SK-N-SH treated with all-trans-retinoic acid at 6 μM for 48 hours (cell line): ENCODE measurements at regions not wholly inside any gene's neighbourhood (a gene's known extent, or its start where the extent isn't known, plus 50 kb on each side); places are given as distances from the start of the nearest gene placed in this dataset.

Experiments
- ARNTL ChIP-seq: fragments of 450-650 bp; formaldehyde crosslinking; IDR thresholded peaks from 2 replicates; pipeline ENCODE4 v1.5.0; 2020; ENCODE audit warnings: low read depth, mild to moderate bottlenecking, moderate library complexity, borderline replicate concordance
- ESRRG ChIP-seq: fragments of 250-450 bp; sonication (Bioruptor Pico); IDR thresholded peaks from 2 replicates; pipeline ENCODE4 v1.6.1; 2021; ENCODE audit warnings: mild to moderate bottlenecking
- ISL1 ChIP-seq: fragments of 250-450 bp; sonication (Bioruptor Pico); IDR thresholded peaks from 2 replicates; pipeline ENCODE4 v2.1.2; 2022; ENCODE audit warnings: mild to moderate bottlenecking, moderate library complexity
- OSR1 ChIP-seq: fragments of 250-450 bp; sonication (Bioruptor Pico); IDR thresholded peaks from 2 replicates; pipeline ENCODE4 v1.8.0; 2022; ENCODE audit warnings: moderate library complexity, mild to moderate bottlenecking, inconsistent platforms
- RARB ChIP-seq: fragments of 250-450 bp; sonication (Bioruptor Pico); IDR thresholded peaks from 2 replicates; pipeline ENCODE4 v1.8.0; 2021; ENCODE audit warnings: mild to moderate bottlenecking, moderate library complexity
- ZFP3 ChIP-seq: fragments of 250-450 bp; sonication (Bioruptor Pico); IDR thresholded peaks from 2 replicates; pipeline ENCODE4 v1.5.0; 2020; ENCODE audit warnings: mild to moderate bottlenecking, moderate library complexity
- ZNF8 ChIP-seq: fragments of 450-650 bp; formaldehyde crosslinking; IDR thresholded peaks from 2 replicates; pipeline ENCODE4 v1.5.0; 2020; ENCODE audit warnings: mild to moderate bottlenecking, moderate library complexity
- TF ChIP-seq, protein P1 (sequence below): fragments of 250-450 bp; sonication (Bioruptor Pico); IDR thresholded peaks from 2 replicates; pipeline ENCODE4 v1.5.0; 2020; ENCODE audit warnings: mild to moderate bottlenecking, moderate library complexity

DNA sequence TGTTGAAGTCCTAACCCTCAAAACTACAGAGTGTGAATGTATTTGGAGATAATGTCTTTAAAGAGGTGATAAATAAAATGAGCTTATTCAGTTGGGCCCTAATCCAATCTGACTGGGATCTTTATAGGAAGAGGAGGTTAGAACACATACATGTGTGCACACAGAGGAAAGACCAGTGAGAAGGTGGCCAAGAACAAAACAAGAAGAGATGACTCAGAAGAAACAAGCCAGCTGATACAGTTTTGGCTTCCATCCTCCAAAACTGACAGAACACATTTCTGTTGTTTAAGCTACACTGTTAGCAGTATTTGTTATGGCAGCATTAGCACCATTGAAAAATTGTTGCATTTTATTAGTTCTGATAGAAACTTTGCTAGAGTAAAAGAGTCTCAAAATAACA lies 609.3 kb upstream of the IMPG1 start:
- TF ChIP-seq RARB (CRISPR knock-in tag): no peak
- no peak for TF ChIP-seq ZNF8 (CRISPR knock-in tag)
- TF ChIP-seq ESRRG (CRISPR knock-in tag): no peak
- TF ChIP-seq, protein P1, sequence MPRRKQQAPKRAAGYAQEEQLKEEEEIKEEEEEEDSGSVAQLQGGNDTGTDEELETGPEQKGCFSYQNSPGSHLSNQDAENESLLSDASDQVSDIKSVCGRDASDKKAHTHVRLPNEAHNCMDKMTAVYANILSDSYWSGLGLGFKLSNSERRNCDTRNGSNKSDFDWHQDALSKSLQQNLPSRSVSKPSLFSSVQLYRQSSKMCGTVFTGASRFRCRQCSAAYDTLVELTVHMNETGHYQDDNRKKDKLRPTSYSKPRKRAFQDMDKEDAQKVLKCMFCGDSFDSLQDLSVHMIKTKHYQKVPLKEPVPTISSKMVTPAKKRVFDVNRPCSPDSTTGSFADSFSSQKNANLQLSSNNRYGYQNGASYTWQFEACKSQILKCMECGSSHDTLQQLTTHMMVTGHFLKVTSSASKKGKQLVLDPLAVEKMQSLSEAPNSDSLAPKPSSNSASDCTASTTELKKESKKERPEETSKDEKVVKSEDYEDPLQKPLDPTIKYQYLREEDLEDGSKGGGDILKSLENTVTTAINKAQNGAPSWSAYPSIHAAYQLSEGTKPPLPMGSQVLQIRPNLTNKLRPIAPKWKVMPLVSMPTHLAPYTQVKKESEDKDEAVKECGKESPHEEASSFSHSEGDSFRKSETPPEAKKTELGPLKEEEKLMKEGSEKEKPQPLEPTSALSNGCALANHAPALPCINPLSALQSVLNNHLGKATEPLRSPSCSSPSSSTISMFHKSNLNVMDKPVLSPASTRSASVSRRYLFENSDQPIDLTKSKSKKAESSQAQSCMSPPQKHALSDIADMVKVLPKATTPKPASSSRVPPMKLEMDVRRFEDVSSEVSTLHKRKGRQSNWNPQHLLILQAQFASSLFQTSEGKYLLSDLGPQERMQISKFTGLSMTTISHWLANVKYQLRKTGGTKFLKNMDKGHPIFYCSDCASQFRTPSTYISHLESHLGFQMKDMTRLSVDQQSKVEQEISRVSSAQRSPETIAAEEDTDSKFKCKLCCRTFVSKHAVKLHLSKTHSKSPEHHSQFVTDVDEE: no peak
- no peak for TF ChIP-seq ZFP3 (CRISPR knock-in tag)
- no peak for TF ChIP-seq OSR1
- TF ChIP-seq ISL1 (CRISPR knock-in tag): no peak
- TF ChIP-seq ARNTL: no peak
